PC-3 (cell line): ENCODE measurements at regions not wholly inside any gene's neighbourhood (a gene's known extent, or its start where the extent isn't known, plus 50 kb on each side); places are given as distances from the start of the nearest gene placed in this dataset.

Source experiments
- EZH2 ChIP-seq: fragments of 300-600 bp; sonication (generic); IDR thresholded peaks from one replicate; pipeline ENCODE4 v1.6.1; 2017; ENCODE audit warnings: antibody characterized with exemption, mild to moderate bottlenecking, low read length; ENCODE audit not compliant: unreplicated experiment
- TF ChIP-seq, protein P1 (sequence below): fragments of 300-600 bp; sonication (generic); conservative IDR thresholded peaks from 2 replicates; pipeline ENCODE4 v1.5.1; 2017; ENCODE audit warnings: antibody characterized with exemption, low read depth, mild to moderate bottlenecking, low read length

DNA sequence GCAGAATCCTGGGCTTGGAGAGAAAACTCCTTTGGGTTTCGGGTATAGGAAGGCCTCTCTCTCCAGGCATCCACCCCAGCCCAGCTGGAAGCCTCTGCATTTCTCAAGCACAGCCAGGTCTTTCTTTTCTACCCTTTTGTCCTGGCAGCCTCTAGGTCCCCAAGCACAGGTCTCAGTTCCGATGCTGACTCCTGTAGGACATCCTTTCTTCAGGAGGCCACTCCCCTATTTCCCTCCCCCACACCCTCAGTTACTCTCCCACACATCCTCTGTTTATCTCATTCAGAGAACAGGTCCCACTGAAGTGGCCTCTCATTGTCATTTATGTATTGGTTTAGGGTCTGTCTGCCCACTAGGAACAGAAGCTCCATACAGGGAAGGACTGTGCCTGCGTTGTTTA, 352.6 kb downstream of the VRK1 start:
- TF ChIP-seq, protein P1, sequence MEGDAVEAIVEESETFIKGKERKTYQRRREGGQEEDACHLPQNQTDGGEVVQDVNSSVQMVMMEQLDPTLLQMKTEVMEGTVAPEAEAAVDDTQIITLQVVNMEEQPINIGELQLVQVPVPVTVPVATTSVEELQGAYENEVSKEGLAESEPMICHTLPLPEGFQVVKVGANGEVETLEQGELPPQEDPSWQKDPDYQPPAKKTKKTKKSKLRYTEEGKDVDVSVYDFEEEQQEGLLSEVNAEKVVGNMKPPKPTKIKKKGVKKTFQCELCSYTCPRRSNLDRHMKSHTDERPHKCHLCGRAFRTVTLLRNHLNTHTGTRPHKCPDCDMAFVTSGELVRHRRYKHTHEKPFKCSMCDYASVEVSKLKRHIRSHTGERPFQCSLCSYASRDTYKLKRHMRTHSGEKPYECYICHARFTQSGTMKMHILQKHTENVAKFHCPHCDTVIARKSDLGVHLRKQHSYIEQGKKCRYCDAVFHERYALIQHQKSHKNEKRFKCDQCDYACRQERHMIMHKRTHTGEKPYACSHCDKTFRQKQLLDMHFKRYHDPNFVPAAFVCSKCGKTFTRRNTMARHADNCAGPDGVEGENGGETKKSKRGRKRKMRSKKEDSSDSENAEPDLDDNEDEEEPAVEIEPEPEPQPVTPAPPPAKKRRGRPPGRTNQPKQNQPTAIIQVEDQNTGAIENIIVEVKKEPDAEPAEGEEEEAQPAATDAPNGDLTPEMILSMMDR, result no peak
- TF ChIP-seq EZH2, result no peak
